GM03348 (cell line): ENCODE measurements at regions not wholly inside any gene's neighbourhood (a gene's known extent, or its start where the extent isn't known, plus 50 kb on each side); places are given as distances from the start of the nearest gene placed in this dataset.

Experiments used
- DNase-seq: peaks from one replicate; pipeline ENCODE4 v3.0.0; 2012; ENCODE audit warnings: low spot score

DNA sequence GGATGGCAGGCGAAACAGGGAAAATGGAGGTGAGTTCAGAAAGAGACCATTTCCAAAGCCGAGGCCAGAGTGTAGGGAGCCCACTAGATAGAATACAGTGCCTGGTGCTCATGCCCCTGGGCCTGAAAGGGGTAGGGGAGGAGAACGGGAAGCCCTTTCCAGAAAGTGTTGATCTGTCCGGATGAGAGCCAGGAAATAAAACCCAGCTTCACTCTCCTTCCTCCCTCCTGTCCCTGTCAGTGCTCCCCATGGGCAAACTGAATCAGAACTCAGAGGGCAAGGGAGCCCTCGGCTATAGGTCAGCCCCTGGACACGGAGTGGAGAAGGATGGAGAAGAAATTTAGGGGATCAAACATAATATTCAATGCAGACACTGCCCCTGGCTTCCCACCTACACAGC, 57.7 kb upstream of the RPL38 start:
- DNase-seq, result no peak

GRCh38 chr17:74146196-74146595, 57.3 kb upstream of the RPL38 start:
- DNase-seq, result no peak

DNA sequence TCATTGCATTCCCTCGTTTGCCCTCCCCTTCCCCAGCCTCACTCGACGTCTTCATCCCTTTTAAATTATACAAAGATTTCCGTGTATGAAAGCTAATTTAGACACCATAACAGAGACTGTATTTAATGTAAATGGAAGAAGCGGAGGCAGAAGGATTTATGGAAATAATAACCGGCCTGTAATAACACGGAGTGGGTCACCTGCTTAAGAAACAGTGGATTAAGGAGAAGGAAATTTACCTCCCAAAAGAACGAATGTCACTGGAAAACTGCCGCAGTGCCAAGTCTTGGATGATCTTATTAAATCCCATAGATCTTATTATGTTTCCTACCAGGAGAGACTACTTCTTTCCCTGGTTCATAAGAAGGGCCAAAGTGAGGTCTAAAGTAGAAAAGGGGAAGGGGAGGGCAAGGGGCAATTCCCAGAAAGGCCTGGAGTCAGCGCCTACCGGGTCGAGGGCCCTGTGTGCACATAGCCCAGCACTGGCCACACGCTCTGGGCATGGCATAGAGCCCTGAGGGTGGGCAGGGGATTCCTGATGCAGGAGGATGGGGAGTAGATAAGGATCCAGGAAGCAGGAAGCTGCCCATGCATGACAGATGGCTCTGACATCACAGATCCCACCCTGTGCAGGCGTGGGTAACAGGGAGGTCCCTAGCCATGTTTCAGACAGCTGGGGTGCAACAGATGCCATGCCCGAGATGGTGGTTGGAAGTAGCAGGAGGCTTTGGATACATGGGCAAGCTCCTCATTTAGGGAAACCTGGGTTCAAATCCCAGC, 56.2 kb upstream of the RPL38 start:
- no peak for DNase-seq

- no peak for DNase-seq
Observed at GRCh38 chr17:74147966-74148365, 55.5 kb upstream of the RPL38 start.

DNA sequence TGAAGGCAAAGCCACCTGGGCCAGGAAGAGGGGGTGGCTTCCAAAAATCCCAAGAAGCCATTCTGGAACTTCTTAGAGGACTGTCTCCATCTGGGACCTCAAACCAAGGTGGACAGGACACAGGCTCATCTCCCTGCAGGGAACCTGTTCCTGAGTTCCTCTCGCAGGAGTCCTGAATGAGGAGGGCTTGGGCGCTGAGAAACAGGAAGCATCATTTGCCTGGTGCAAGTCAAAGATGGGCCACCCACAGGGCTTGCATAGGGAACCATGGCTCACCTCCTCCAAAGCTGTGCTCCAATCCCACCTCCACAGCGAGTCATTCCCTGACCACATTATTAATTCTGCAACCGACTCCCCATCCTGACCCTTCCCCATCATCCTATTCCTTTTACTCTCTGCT, 55.0 kb upstream of the RPL38 start:
- DNase-seq, result no peak

DNA sequence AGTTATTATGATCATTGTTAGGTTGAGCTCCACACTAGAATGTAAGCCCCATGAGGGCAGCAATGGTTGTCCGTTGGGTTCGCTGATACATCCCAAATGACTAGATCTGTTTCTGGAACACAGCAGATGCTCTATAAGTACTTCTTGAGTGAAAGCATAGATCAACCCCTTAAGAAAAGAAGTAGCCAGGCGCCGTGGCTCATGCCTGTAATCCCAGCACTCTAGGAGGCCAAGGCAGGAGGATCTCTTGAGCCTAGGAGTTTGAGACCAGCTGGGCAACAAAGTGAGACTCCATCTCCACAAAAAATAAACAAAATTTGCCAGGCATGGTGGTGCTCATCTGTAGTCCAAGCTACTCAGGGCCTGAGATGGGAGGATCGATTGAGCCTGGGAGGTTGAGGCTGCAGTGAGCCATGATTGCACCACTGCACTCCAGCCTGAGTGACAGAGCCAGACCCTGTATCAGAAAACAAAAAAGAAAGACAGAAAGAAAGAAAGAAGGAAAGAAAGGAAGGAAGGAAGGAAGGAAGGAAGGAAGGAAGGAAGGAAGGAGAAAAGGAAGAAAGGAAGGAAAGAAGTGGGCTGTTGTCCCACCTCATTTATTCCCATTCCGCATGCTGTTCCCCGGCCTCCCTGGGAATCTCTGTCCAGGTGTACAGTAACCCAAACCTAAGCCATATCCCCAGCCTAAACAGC, 54.4 kb upstream of the RPL38 start:
- DNase-seq, result no peak

GRCh38 chr17:74149597-74150427, 53.7 kb upstream of the RPL38 start:
- DNase-seq, result no peak

- no peak for DNase-seq
Observed at GRCh38 chr17:74150428-74151025, 53.0 kb upstream of the RPL38 start.

GRCh38 chr17:74151551-74152315, 51.7 kb upstream of the RPL38 start:
- no peak for DNase-seq

- no peak for DNase-seq
Observed at GRCh38 chr17:74152591-74153455, 50.7 kb upstream of the RPL38 start.

DNA sequence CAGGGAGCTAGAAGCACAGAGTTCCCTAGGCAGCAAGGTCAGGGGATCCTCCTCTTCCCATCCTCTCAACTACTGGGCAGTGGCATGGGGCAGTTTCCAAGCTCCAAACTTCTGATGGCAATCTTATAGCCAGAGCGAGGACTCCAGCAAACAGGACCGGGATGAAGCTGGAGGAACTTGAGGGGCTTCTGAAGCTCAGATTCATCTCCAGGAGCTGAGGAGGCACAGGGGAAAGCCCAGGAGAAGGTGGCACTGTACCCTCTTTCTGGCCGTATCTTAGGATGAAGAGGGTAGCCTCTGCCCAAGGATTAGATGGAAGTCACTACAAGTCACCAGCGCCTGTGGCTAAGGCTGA, 50.0 kb upstream of the RPL38 start:
- no peak for DNase-seq
